Mesodermal cell (in vitro differentiated cells): ENCODE measurements at regions not wholly inside any gene's neighbourhood (a gene's known extent, or its start where the extent isn't known, plus 50 kb on each side); places are given as distances from the start of the nearest gene placed in this dataset.
A peak's percentile ranks its signal among the peaks of the same experiment; 100 is the strongest.

Source experiments
- H3K27ac ChIP-seq: 2 replicates; pipeline ENCODE4 v1.7.0; 2013; ENCODE audit warnings: mild to moderate bottlenecking, low read depth, low read length, moderate library complexity; ENCODE audit not compliant: severe bottlenecking
- H3K36me3 ChIP-seq: 2 replicates; pipeline ENCODE4 v1.7.1; 2013; ENCODE audit warnings: mild to moderate bottlenecking, low read length, moderate library complexity; ENCODE audit not compliant: control insufficient read depth, insufficient read depth
- H3K4me1 ChIP-seq: one replicate; pipeline ENCODE4 v1.7.1; 2013; ENCODE audit warnings: mild to moderate bottlenecking, low read length; ENCODE audit not compliant: insufficient read depth, control insufficient read depth, poor library complexity, severe bottlenecking
- H3K4me3 ChIP-seq: 2 replicates; pipeline ENCODE4 v1.7.0; 2013; ENCODE audit warnings: low read length, control low read depth, mild to moderate bottlenecking; ENCODE audit not compliant: insufficient read depth, poor library complexity, severe bottlenecking; ENCODE audit errors: extremely low read depth
- H3K9me3 ChIP-seq: 2 replicates; pipeline ENCODE4 v1.7.1; 2013; ENCODE audit warnings: mild to moderate bottlenecking, low read length, moderate library complexity; ENCODE audit not compliant: control insufficient read depth
- WGBS, 2 experiments: methylation state at CpG; one replicate each; pipeline ENCODE4 v1.1.5; 2013; ENCODE audit warnings: missing lambda C conversion rate in 2 of 2; ENCODE audit not compliant: insufficient coverage in 2 of 2; 5-methylcytosine and 5-hydroxymethylcytosine counted together

DNA sequence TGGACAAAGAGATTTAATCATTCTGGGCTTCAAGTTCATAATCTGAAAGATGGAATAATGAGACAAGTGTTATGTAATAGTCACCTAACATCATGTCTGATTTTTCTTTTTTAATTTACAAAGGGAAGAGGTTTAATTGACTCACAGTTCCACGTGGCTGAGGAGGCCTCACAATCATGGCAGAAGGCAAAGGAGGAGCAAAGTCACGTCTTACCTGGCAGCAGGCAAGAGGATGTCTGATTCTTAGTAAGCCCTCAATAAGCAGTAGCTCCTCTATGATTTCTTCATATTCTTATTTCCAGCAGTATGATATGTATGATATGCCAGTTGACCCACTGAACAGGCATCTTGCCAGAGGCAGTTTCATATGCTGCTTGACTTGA is 152.7 kb downstream of the S1PR1 start:
- H3K27ac ChIP-seq, result no peak overlapping the region
- 86% methylated on average over 2 of the region's 2 CpGs; no CpG with 5 or more reads in 1 of the 2 experiments for WGBS, 2 experiments
- no peaks in the 10 kb centered on the region for H3K4me1 ChIP-seq
- no peak overlapping the region for H3K4me3 ChIP-seq
- H3K9me3 ChIP-seq, result no peaks in the 10 kb centered on the region
- H3K36me3 ChIP-seq, result no peaks in the 10 kb centered on the region

- WGBS, 2 experiments, result 89 to 94% methylated on average over 2 to 3 of the region's 4 CpGs
- H3K4me3 ChIP-seq, result no peak overlapping the region
- H3K9me3 ChIP-seq, result no peaks in the 10 kb centered on the region
- no peak overlapping the region for H3K27ac ChIP-seq
- H3K4me1 ChIP-seq, result no peaks in the 10 kb centered on the region
- H3K36me3 ChIP-seq, result no peaks in the 10 kb centered on the region
These were observed 155.7 kb downstream of the S1PR1 start for GRCh38 chr1:101392552-101392951.

GRCh38 chr1:101394041-101394440 is 157.2 kb downstream of the S1PR1 start:
- H3K9me3 ChIP-seq, result no peaks in the 10 kb centered on the region
- no peak overlapping the region for H3K27ac ChIP-seq
- H3K36me3 ChIP-seq, result no peaks in the 10 kb centered on the region
- WGBS, 2 experiments, result 85 to 100% methylated on average over 1 of the region's 2 CpGs
- H3K4me1 ChIP-seq, result no peaks in the 10 kb centered on the region
- no peak overlapping the region for H3K4me3 ChIP-seq

GRCh38 chr1:101399222-101399621 is 162.4 kb downstream of the S1PR1 start:
- H3K9me3 ChIP-seq, result no peaks in the 10 kb centered on the region
- no peak overlapping the region for H3K4me3 ChIP-seq
- WGBS, 2 experiments, result no CpG with 5 or more reads among the region's 3 CpGs
- H3K36me3 ChIP-seq, result no peaks in the 10 kb centered on the region
- H3K27ac ChIP-seq, result no peak overlapping the region
- no peaks in the 10 kb centered on the region for H3K4me1 ChIP-seq

GRCh38 chr1:101406271-101406670 is 169.5 kb downstream of the S1PR1 start:
- Histone ChIP-seq H3K4me3 (no peak overlapping the region), H3K9me3 (no peaks in the 10 kb centered on the region), H3K4me1 (peaks cover 7% of the 10 kb centered on the region), H3K27ac (no peak overlapping the region), H3K36me3 (no peaks in the 10 kb centered on the region)
- WGBS, 2 experiments, result 84 to 100% methylated on average over 3 of the region's 4 CpGs

DNA sequence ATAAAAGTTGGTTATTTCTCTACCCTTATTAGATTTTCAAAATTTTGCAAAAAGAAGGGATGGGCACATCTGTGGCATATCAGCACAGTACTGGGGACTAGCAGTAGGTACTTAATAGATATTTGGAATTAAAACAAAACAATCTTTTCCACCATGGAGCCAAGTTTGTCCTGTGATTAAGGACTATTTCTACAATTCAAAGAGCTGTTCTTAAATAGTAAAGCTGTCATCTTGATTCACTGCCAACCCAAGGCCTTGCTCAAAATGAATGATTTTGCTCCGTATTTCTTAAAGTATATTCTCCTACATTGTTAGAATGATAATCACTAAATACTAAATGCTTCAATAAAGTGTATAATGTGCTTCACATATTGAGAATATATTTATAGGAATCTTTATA is 169.9 kb downstream of the S1PR1 start:
- H3K9me3 ChIP-seq, result no peaks in the 10 kb centered on the region
- WGBS, 2 experiments, result no CpG with 5 or more reads among the region's 1 CpG
- no peaks in the 10 kb centered on the region for H3K36me3 ChIP-seq
- H3K4me1 ChIP-seq, result peaks cover 7% of the 10 kb centered on the region
- H3K27ac ChIP-seq, result no peak overlapping the region
- H3K4me3 ChIP-seq, result no peak overlapping the region

DNA sequence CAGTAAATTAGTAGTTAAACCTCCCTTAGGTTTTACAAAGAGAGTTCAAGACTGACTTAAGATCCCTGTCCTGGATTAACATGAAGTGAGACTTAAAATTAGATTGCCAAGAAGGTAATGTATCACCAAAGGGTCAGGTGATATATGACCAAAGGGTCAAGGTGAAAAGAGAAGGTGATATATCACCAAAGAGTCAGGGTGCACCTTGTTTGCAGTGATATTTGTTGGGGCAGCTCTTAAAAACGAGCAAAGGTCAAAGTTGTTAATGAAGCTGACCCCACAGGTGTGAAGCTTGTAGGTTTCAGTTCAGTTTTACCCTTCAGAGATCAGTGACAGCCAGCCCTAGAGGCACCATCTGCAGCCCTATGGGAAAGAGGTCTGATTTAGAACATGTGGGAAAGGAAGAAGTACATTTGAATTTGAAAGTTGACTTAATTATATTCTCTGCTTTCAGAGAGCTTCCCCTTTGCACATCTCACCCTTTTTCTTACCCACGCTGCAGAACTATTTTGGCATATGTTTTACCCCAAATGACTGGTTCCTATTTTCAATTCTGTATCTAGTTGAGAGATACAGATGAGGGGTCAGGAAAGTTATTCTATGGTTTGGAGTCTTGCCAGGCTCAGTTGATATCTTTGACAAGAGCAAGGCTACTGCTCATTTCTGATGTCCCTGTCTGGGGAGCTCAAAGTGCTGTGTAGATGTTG is 170.8 kb downstream of the S1PR1 start:
- Histone ChIP-seq H3K4me1 (peaks cover 7% of the 10 kb centered on the region), H3K9me3 (no peaks in the 10 kb centered on the region), H3K36me3 (no peaks in the 10 kb centered on the region), H3K27ac (no peak overlapping the region), H3K4me3 (no peak overlapping the region)
- 56 to 57% methylated on average over 1 of the region's 2 CpGs for WGBS, 2 experiments

GRCh38 chr1:101408212-101409042 is 171.6 kb downstream of the S1PR1 start:
- Histone ChIP-seq H3K27ac (no peak overlapping the region), H3K36me3 (no peaks in the 10 kb centered on the region)
- WGBS, 2 experiments, result no CpG with 5 or more reads among the region's 1 CpG

GRCh38 chr1:101409102-101409501 is 172.3 kb downstream of the S1PR1 start:
- Histone ChIP-seq H3K27ac (no peak overlapping the region), H3K4me3 (no peak overlapping the region), H3K4me1 (peaks cover 7% of the 10 kb centered on the region), H3K36me3 (no peaks in the 10 kb centered on the region), H3K9me3 (no peaks in the 10 kb centered on the region)

More at GRCh38 chr1:101408212-101409042, 171.6 kb downstream of the S1PR1 start:
- peaks cover 7% of the 10 kb centered on the region for H3K4me1 ChIP-seq
- H3K9me3 ChIP-seq, result no peaks in the 10 kb centered on the region
- H3K4me3 ChIP-seq, result no peak overlapping the region

DNA sequence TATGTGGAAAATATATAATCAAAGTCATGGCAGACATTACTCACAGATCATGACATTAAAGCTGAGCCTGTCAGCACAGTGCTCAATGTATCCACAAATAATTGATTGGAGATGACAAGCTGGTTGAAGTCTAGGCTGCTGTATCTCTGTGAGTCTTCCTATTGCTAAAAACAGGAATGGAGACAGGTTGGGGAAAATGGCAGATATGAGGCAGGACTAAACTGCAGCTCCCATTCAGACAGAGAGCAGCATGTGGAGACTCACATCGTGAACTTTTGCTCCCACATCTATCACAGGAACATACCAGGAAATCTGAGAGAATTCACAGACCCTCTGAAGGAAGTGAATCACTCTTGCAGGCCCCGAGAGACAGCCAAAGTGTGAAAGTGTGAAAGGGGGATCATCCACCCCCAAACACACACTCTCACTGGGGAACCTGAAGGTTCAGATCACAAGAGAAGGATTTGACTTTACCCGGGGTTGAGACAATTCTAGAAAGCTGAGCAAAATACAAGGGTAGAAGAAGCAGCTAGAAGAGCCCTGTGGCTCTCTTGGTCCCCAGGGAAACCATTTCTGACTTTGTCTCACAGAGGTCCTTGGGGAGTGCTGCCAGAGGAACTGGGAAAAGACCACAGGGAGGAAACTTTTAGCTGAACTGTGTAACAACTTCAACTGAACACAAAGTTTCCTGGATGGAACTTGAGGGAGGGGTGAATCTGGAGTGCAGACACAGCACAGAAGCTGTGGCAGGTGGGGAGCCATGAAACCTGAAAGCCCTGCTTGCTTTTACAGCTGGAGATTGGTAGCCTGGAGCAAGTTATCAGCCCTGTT is 173.4 kb downstream of the S1PR1 start:
- peak overlapping the region; percentile 68 for H3K27ac ChIP-seq
- H3K36me3 ChIP-seq, result no peaks in the 10 kb centered on the region
- H3K9me3 ChIP-seq, result no peaks in the 10 kb centered on the region
- H3K4me3 ChIP-seq, result no peak overlapping the region
- peaks cover 7% of the 10 kb centered on the region for H3K4me1 ChIP-seq
- no CpG with 5 or more reads among the region's 3 CpGs for WGBS, 2 experiments
